NCI-H2227 (cell line): ENCODE measurements at regions not wholly inside any gene's neighbourhood (a gene's known extent, or its start where the extent isn't known, plus 50 kb on each side); places are given as distances from the start of the nearest gene placed in this dataset.

Experiments
- DNase-seq: peaks from one replicate; lab custom pipeline; 2025; ENCODE audit not compliant: unreplicated experiment; lab: John Stamatoyannopoulos, UW

DNA sequence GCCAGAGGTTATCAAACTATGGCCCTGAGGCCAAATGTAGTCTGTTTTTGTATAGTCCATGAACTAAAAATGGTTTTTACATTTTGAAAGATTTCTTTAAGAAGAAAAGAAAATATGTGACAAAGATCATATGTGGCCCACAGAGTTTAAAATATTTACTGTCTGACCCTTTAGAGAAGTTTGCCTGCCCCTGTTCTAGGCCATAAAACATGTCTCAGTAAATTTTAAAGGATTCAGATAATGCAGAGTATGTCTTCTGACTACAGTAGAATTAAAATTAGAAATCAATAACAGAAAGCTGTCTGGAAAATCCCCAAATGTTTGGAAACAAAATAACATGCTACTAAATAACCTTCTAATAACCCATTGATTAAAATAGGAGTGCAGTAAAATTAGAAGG, 86.3 kb downstream of the KCNRG start:
- no peak for DNase-seq

DNA sequence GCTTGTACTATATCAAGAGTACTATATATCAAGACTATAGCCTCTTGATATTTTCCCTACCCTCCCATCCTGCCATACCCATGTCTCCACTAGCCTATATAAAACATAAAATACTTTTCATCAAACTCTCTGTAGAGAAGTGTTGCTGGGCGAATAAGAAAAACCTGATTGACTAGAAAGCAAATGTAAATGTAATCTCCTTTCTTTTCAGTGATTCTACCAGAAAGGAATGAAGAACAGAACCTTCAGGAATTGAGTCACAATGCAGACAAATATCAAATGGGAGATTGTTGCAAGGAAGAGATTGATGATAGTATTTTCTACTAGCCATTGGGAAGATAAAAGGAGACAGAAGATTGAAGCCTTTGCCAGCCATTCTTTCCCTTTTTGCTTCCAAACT, 89.2 kb downstream of the KCNRG start:
- no peak for DNase-seq

DNA sequence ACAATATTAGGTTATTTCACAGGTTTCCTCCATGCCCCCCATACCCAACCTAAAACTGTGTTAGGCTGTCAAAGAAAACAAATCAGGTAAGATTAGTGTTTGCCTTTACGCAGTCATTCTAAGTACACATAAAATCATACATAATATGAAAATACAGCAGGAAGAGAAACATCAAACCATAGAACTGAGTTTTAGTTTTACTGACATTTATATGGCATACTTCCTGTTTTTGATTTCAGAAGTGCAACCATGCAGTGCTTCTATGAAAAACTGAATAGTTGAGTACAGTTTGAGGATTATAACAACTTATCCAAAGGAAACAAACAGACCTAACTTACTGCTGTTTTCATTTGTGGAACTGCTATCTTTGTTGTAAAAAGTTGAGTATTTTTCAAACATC, 91.3 kb downstream of the KCNRG start:
- no peak for DNase-seq

DNA sequence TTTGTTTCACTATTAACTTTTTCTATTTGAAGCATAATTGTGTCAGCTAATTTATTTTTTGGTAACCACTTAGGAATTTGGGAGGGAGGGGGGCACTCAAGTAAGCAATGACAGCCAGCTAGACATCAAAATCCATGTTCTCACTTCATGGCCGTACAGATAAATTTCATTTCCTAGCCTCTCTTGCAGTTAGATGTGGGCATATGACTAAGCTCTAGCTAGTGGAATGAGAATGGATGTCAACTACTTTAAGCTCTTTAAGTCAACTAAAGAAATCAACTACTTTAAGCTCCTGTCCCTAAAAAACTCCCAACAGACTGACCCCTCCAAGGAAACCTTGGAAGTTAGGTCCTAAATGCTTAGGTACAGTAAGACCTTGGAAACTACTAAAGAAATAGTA, 92.0 kb downstream of the KCNRG start:
- DNase-seq = no peak

DNA sequence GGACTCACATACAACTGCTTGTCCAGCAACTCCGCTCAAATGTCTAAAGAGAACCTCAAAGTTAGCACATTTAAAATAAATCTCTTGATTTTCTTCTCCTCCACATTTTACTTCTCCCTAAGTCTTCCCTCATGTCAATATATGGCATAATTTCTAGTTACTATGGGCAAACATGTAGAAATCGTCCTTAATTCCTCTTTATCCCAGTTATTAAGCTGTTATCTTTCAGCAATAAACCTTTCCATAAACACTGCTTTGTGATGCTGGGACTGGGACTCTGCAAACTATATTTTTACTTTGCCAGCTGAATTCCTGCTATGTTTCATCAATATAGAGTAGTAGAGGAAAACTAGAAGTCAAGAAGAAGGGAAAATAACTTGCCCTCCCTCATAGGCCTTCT, 99.7 kb downstream of the KCNRG start:
- no peak for DNase-seq

DNA sequence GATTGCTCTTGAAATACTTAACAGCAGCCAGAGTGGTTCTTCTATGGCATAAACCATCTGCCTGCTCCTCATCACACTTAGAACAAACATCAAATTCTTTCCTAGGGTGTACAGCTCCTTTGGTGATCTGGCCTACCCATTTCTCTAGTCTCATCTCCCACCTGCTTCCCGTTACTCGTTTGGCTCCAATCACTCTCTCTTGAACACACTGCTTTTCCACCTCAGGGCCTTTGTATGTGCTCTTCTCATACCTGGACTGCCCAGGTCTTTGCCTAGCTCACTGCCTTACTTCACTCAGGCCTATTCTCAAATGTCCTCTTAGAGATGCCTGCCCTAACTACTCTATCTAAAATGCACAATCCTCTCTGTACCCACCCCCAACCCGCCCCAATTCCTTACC, 100.5 kb downstream of the KCNRG start:
- no peak for DNase-seq

DNA sequence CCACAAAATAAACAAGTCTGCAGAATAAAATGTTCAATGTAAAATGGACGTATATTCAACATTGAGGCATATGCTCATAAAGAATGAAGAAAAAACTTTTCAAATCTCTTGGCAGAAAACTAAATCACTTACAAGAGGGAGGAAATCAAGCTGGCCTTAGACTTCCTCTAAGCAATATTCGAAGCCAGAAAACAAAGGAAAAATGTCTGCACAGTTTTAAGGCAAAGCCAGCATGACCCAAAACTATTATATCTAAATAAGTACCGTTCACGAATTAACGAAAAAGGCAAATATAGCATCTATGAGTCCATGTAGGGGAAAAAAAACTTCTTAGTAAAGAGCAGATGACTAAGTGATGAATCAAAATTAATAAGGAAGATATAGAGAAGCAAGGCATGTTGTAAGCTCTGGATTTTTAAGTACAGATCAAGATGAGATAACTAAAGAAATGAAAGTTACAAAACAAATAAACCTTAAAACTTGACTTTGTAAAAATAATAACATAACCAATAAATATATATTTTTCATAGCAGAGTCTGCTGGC, 101.3 kb downstream of the KCNRG start:
- DNase-seq = no peak

DNA sequence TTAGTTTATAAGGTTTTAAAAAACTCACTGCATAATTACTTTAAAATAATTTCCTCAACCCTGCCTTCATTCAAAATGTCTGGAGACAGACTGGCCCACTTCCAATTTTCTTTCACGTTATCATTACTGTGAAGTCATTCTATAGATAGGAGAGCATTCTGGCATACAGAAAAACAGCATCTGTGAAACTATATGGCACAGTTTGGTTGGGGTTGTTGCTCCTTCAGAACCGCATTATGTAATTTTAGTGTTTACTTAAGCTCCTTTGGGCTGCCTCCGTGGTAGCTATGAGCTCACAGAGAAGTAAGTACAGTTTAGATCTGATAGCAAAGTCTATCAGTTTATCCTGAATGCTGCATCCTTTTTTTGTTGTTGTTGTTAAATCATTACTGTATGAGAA, 104.3 kb downstream of the KCNRG start:
- peak; percentile 10 for DNase-seq

DNA sequence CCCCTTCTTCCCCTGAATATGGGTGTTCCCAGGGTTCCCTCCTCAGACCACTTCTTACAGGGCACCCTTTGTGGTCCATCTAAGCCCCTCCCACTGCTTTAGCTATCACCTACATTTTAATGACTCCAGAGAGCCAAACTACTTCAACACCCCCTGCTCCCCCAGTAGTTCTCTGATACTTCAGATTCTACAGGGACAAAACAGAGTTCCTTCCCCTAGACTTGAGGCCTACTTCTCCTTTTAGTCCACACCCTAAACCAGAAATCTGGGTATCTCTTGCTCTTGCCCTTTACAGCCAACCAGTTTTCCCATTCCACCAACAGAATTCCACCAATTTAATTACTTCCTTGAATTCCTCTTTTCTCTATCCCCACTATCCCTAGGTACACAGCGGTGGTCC, 107.2 kb downstream of the KCNRG start:
- DNase-seq = no peak

DNA sequence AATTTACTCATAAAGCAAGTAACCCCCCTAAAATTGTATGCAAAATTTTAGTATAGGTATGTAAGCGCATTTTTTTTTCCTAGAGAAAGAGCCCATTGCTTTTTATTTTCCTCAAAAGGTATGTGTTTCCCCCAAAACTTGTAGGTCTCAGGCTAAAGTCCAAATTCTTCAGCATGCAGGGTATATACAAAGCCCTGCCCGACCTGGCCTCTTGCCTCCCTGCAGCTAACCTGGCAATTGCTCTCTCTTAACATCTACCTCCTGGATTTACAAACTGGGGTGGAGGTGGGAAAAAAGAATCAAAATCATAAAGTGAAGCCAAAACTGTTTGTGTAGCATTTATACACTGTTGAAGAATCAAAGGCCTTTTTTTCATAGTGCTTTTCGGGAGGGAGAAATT, 107.8 kb downstream of the KCNRG start:
- DNase-seq = no peak

DNA sequence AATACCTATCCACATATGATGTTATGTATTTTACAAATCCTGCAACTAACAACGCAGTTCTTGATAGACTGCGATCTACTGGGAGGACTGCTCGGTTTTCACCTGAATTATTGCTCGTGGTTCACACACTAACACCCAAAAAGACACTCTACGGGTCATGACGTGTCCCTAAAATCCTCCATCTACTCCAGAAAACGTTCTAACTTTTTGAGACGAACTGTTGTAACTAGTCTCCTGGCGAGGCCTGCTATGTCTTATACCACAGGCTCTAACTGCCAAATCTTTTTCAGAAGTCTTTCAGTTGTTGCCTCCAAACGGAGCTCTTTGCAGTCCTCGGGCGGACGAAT, 108.2 kb downstream of the KCNRG start:
- no peak for DNase-seq

DNA sequence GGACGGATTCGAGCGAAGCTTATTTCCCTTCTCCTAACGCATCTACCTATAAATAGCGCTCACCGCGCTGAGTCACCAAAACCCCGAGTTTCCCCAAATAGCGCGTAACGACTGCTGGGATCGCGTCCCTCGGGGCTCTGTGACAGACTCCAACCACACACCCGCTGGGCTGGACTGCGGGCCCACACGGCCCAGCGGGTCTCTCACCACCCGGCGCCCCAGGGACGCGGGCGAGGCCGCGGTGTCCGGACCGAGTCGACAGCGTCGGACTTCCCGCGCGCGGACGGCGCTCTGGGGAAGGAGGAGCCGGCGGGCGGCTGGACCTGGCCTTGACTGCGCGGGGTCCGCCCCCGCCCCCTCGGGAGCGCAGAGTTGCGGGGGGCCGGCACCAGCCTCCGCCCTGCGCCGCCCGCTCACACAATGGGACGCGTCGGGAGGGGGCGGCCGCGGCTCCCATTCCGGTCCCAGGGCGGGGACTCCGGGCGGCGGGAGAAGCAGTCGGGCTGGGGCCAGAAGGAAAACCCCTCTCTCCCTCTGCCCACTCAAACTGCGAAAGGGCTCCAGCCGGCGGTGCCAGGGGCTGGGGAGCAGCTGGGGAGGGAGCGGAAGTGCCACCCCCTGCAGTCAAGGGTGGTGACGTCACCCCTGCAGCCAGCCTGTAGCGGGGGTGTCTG, 108.8 kb downstream of the KCNRG start:
- DNase-seq = peak; percentile 92

DNA sequence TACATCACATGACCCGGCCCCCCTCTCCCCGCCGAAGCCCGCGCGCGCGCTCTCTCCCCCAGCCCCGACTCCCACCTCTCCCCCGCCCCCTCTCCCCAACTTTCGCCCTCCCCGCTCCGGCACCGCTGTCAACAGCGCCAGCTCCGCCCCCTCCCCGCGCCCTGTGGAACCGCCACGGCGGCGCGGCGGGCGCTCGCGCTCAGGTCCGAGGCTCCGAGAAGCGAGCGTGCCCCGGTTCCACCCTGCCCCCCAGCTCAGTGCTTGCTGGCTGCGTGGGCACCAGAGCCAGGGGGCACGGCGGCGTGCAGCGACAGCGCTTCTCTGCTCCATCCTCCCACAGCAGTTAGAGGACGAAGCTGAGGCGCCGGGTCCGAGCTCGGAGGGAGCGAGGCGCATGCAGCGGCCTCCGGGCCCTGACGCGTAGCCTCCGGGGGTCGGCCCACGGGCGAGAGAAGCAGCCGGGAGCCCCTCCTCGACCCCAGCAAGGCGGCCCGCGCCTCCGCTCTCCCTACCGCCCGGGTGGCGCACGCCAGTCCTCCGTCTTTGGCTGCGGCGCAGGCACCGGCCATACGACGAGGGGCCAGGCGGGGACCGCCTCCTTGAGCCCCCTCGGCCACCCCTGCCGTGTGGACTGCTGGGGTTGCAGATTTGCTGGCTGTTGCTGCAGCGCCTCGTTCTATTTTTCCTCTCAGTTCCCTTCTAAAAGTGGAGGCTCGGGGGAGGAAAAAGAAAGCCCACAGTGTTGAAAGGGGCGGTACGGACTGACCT, 109.5 kb downstream of the KCNRG start:
- DNase-seq = peak; percentile 84

DNA sequence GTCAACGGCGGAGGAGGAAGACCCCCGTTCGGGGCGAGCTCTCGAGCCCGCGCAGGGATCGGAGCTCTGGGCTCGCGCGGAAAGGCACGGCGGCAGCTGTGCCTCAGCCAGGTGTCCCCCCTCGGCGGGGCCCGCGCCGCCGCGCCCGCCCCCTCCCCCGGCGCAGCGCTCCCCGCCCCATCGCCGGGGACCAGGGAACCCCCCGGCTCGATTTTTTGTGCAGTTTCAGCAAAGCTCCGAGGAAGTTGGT, 110.0 kb downstream of the KCNRG start:
- no peak for DNase-seq

DNA sequence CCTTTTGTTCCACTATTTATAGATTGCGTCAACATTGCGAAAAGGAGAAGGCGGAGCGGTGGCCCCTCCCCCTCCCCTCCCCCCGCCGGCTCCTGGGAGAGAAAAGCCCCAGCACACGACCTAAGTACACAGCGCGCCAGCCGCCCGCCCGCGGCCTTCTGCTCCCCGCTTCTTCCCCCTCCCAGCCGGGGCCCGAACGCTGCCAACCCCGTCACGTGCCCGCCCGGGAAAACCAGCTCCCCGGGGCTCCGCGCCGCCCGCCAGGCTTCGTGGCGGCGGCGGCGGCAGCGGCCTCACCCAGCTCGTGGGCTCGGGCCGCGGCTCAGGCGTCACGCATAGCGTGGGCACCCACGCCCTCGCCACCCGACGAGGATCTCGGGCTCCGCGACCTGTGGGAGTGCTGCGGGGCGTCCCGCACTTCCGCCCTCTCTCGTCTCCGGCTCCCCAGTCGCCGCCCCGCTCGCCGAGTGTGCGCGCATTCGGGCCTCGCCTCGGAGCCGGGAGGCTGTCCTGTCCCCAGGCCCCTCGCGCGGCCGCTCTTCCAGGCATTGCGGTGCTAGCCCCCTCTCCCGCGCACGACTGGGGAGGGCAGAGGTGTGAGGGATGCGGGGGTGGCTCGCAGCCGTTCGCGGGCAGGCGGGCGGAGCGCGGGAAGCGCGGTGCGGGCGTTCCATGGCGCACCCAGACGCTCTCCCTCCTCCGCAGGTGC, 110.5 kb downstream of the KCNRG start:
- peak; percentile 92 for DNase-seq

DNA sequence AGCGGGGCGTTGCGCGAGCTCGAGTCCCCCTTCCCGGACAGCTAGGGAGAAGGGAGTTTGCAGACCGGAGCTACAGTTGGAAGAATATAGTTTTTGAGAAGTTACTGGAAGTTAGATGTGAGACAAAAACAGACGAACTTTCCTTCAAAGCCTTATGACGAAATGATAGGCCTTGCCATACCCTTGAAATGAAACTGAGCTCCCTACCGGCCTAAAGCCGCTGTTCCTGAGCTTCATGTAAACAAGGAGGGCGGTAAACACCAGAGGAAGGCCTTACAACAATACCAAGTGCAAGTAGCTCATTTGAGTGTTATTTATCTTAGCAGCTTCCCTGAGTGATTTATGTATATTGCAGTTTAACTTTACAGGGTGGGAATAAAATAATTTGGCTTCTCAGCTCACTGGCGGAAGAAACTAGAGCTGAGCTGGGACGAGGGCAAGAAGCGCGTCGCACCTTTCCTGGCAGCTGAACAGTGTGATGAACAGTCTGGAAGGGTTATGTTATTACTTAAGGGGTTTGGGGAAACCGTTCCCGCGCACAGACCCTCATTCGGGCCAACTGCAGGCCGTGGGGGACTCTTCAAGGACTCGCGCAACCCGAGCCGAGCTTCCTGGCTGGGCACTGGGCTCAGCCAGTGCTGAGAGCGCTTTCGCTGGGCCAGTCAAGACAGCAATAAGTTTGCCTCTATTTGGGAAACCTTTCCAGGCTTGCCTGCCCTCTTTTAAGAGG, 111.2 kb downstream of the KCNRG start:
- DNase-seq = peak; percentile 63

DNA sequence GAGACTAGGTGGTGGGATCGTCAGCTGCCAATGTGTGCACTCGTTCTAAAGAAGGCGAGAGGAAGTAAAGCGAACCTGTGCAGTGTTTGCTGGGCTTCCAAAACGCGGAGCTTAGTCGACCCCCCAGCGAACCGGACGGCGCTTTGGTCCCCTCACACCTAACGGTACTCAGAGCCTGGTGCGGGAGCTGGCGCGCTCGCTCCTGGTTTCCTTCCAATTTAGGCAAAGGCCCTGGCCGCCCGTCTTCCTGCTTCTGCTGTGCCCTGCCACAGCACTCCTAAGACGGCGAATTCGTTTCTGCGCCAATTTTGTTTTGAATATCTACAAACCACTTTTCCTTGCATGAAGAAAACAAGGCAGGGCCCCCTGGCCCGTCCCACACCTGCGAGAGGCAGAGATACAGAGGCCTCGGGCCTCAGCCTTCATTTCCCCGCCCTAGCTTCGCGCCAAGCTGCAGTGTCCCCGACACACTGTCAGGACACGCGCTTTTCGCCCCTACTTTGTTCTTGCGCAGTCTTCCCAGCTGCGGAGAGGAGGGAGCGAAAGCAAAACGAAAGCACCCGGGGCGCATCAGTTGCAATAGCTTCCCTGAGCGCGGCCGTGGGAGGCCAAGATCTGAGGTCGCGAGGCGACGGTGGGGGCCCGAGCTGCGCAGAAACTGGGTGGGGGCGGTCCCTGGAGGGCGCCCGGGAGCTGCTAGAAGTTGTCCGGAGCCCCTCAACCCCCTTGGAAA, 111.9 kb downstream of the KCNRG start:
- DNase-seq = no peak

DNA sequence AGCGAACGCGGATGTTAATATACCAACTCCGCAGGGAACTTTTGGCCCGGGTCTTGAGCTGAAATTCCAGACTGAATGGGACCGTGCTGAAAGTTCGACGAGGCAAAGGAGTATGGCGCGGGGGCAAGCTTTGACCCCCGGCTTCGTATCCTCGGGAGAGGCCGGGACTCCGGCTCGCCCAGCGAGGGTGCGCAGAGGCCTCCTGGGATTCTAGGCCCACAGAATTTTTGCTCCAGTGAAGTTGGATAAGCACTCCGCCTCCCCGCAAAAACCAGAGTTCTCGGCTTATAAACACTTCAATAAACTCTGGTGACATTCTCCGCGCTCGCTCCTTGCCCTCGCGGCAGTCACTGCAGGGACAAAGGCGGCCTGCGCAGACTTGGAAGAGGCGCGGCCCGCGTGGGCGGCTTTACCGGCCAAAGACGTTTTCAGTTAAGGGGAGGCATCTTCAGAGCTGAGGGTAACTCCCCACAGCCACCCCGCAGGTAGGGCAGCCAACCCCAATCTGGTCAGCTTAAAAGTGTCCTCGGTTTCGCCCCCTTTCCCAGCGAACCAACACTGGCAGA, 112.6 kb downstream of the KCNRG start:
- no peak for DNase-seq

DNA sequence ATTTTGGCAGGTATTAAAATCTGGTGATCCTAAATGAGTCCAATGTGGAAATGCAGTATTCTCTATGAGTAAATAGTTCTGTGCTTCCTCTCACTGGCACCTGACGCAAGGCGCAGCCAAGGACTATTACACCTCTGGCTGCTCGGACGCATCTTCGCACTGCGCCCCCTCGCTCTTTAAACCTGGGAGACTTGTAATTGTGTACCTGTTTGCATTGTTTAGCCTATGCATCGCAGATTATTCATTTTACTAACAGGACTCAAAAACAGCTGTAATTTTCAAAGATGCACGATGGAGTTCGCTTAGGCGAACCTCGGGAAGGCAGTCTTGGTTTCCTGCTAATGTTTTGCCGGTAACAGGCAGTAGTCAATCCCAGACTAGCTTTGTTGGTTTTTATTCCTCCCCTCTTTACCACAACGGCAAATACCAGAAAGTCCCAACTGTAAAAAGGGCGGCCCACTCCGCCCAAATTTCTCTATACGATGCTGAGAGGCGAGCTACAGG, 113.2 kb downstream of the KCNRG start:
- DNase-seq = no peak

DNA sequence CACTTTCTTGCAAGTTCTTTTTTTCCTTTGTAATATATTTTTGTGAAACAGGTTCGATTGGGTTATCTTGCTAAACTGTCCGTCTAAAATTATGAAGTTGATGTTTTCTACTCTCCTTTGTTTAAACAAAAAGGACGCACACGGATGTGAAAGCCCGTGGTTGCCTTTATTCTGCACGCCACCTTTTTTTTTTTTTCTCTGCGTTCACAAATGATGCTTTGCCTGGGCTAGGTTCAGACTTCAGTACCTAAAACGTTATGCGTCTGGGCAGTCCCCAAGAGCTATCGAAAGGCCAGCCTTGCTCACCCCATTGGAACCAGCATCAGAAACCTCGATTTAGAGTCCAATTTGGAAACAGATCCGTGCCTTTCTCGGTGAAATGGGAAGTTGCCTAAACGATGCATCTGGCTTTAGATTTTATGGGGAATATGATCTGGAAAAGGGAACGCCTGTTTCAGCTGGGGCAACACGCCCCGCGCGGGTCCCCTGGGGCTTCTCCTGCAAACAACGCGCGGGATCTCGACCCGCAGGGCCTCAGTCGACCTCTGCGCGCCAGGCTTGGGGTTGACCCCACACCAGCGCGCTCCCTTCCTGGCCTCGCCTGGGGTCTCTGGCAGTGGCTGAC, 113.9 kb downstream of the KCNRG start:
- no peak for DNase-seq
